Stimulated activated CD8-positive, alpha-beta memory T cell treated with anti-CD3 and anti-CD28 coated beads, Interleukin-4, amount 100 ng/mL, for 4 hours (primary cell): ENCODE measurements at regions not wholly inside any gene's neighbourhood (a gene's known extent, or its start where the extent isn't known, plus 50 kb on each side); places are given as distances from the start of the nearest gene placed in this dataset.
"Not testable (repeated sequence)": the region's sequence is repeated elsewhere in the genome, so short reads cannot be mapped to it uniquely, and the experiment has no call there.

ENCODE experiments used
- DNase-seq, 2 donors: peaks; one replicate each; pipeline ENCODE4 v3.0.0-alpha.2; 2020; ENCODE audit warnings: low read depth in 2 of 2, low spot score in 1 of 2

DNA sequence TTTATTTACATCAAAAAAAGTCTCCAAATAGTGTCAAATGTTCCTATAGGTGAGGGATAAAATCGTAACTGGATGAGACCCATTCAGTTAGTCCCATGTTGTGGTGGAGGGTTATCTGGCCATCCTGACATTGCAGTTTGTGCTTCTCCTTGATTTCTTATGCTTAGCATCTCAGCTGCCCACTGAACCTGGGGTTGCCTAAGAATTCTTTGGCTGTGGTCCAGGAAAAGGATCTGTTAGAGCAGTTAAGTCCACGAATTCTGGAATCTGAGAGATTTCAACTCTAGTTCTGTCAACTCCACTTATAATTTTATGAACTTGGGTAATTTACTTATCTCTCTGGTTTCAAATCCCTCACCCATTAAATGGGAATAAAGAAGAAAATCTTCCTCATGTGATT, 1673.4 kb downstream of the REEP3 start:
- no peak for DNase-seq

DNA sequence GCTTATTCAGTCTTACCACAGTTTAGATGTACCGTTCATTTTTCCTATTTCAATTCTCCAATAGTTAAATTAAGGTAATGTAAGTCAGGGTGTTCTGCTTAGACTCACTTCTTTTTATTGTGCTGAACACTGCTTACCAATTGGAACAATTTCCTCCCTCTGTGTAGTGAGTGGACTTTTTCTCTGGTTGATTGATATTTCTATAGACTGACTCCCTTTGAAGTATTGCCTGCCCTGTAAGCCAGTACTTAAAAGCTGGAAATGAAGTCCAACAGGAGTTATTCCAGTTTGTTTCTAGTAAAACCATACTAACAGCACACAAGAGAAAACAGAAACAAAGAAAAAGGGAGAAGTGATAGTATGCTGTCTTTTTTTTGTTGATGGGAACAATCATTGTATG, 1674.9 kb downstream of the REEP3 start:
- no peak for DNase-seq

DNA sequence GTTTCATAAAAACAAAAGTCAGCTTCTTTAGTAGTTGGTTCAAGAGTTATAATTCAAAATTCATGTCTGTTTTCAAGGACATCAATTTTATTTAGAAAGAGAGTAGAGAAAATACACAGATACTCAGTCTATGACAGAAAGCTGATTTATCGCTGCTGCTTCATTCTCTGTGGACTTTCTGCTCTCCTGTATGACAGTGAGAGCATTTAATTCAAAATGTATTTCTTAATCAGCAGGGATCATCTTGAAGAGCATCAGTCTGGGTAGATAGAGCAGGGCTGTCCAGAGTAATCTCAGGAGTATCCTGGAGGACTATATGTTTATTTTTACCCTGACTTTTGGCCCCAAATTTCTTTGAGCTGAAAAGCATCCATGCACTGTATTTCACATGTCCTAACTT, 1676.7 kb downstream of the REEP3 start:
- no peak for DNase-seq

DNA sequence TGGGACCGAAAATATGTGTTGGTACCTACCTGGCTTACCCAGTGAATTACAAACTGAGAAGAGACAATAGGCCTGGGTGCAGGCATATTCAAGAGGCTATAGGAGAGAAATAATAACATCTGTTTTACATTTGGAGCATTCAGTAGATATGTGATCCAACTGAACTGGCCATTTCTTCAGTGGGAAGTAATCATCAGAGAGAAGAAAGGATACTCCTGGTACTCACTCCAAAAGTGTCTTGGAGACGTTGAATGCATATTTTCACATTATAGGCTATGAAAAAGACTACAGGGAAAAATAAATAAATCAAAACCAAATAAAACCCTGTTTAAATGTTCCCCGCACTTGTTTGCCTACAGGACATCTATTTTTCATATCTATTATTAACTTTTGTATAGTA, 1680.3 kb downstream of the REEP3 start:
- no peak for DNase-seq

DNA sequence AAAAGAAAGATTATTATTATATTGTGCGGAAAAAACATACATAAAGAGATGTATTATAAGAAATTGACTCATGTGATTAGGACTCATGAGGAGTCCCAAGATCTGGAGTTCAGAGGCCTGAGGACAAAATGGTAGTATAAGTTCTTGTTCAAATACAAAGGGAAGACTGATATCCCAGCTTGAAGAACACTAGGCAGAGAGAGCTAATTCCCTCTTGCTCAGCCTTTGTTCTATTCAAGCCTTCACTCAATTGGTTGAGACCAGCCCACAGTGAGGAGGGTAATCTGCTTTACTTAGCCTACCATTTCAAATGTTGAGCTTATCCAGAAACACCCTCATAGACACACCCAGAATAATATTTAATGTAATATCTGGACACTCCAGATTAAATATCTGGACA, 1683.8 kb downstream of the REEP3 start:
- no peak for DNase-seq

DNA sequence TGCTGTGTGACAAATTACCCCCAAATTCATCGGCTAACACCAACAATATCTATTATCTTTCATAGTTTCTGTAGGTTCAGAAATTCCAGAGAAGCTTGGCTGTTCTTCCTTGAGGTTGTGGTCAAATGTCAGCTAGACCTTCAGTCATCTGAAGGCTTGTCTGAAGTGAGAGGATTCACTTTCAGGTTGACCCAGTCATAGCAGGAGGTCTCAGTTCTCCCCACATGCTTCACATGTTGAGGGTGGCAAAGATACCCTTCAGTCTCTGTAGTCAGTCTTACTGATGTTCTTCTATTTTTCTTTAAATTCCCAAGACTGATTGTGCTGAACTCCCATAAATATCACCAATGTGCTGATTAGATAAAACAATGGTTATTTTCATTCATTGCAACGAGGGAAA, 1692.0 kb downstream of the REEP3 start:
- no peak for DNase-seq

DNA sequence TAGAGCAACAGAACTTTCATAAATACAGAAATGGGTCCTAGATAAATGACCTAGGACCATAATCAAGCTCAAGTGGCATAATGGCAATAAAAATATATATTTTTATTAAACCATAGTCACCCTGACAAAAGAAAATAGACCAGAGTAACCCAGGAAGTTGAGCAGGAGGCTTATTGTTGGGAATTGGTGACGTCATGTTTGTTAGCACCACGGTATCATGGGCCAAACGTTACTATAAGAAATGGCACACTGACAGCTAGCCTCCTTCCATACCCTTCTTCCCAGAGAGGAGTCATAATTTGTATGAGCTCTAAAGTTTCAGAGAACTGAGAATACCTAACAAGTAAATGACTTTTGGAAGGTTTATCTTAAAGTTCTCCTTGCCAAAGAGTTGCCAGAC, 1698.2 kb downstream of the REEP3 start:
- no peak for DNase-seq

DNA sequence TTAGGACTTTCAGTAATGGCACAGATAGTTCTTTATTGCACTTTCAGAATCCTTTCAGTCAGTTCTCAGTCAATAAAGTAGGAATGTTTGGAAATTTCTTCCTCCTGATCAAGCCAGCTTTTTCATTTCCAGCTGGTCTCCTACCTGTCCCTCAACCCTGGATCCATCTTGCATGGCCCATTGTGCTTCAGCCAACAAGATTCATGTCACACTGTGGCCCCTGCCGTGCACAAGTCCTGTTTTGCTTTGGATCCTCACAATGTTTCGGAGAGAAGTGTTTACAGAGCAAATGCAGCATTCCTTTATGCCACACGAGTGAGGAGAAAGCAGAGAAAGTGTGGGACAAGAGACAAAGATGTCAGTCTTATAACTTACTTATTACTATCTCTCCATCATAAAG, 1694.7 kb upstream of the LRRTM3 start:
- no peak for DNase-seq

DNA sequence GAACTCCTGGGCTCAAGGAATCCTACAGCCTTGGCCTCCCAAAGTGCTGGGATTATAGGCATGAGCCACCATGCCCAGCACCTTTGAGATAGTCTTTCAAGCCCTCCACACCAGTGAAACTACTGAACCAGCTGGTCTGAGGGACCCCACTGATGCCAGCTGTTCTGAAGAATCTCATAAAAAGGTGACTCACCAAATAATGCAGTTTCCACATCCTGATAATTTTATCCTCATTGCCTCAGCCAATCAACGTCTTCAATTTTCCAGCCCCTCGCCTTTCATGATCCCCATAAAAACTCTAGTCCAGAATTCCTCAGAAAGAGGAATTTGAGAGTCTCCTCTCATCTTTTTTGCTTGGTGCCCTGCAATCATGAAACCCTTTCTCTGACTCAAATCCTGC, 1691.6 kb upstream of the LRRTM3 start:
- DNase-seq: no peak

GRCh38 chr10:65235266-65235665, 1690.6 kb upstream of the LRRTM3 start:
- DNase-seq: no peak

DNA sequence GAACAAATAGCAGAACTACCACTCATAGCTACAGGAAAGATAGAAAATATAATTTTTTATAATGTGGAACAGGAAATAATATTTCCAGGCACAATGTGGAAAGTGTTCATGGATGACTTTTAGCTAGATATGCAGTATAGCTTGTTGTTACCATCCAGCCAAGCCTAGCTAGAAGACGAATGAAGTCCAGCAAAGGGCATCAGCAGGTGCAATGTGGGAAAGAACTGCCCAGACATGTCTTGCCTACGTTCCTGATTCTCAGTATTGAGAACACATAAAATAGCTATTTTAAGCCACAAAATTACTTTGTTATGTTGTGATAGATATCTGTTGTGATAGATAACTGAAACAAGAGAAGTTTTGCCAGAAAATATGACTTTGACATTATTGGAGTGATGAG, 1690.0 kb upstream of the LRRTM3 start:
- no peak for DNase-seq

DNA sequence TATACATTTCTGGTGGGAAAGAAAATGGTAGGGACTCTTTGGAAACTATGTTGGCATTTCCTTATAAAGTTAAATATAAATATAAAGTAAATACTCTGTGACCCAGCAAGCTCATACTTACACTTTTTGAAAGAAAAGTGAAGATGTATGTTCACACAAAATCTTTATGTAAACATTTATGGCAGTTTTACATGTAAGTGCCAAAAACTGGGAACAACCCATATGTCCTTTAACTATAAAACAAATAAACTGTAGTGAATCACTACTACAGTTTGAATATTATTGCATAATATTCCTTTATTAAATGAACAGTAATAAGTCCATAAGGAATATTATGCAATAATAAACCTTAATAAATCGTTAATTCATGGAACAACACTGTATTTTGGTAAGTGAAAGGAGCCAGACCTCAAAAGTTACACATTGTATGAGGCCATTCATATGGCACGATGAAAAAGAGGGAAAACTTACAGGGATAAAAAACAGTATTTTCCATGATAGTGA, 1660.3 kb upstream of the LRRTM3 start:
- DNase-seq: no peak

DNA sequence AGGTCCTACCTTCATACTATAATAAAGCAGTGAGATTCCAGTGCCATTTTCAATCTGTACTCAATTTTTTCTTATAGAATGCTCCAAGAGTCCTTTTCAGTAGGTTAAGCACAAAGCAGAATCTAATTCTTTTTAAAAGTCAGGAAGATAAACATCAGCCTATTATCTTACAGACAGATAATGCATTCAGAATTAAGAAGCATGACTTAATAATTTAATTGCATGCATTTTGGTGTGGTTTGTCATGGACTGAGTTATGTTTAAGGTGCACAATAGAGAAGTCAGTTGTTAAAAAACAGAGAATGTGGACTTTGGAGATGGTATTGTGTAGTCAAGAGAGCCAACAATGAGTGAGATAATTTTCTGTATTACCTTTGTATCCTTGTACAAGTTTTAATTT, 1656.3 kb upstream of the LRRTM3 start:
- DNase-seq: not testable (repeated sequence)

DNA sequence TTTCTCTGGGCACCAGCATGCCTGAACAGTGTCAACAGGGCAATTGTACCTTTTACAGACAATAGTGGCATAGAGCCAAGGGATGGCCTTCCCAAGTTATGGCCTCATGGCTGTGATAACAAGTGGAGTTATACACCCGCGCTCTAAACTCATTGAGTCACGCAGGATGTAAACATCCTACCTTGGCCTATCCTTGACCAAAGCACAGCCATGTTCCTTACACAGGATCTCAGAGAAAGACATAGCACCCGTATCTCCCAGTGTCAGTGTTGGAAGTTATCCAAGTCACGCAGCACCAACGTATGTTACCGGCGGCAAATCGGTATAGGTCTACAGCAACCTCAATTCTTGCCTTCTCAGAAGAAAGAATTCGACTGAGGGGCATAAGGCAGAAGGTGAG, 1654.9 kb upstream of the LRRTM3 start:
- DNase-seq: no peak

GRCh38 chr10:65273115-65273514, 1652.7 kb upstream of the LRRTM3 start:
- no peak for DNase-seq

GRCh38 chr10:65275296-65275695, 1650.5 kb upstream of the LRRTM3 start:
- no peak for DNase-seq

DNA sequence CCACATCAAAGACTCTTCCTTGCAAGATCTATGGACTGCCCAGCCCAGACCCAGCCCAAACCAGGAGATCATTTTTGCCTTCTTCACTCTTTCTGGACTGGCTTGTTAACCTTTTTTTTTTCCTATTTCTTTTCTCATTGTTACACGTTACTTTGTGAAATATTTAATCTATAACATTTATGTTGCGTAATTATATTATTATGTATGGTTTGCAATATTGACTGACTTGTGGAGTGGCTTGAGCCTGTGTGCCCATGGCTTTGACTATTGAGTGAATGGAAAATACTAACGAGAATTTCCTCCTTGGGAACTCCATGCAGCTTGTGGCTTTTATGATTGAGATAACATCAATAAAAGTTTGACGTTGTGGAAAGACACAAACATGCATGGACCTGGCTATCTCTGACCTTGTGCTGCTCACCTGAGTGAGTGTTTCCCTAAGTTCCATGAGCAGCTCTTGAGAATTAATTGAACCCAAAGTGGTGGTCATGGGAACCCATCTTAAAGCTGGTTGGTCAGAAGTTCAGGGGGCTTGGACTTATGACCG, 1641.3 kb upstream of the LRRTM3 start:
- no peak for DNase-seq

DNA sequence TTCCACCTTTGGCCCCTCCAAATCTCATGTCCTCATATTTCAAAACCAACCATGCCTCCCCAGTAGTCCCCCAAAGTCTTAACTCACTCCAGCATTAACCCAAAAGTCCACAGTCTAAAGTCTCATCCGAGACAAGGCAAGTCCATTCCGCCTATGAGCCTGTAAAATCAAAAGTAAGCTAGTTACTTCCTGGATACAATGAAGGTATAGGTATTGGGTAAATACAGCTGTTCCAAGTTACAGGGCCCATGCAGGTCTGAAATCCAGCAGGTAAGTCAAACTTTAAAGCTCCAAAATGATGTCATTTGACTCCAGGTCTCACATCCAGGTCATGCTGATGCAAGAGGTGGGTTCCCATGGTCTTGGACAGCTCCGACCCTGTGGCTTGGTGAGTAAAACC, 1640.1 kb upstream of the LRRTM3 start:
- not testable (repeated sequence) for DNase-seq

DNA sequence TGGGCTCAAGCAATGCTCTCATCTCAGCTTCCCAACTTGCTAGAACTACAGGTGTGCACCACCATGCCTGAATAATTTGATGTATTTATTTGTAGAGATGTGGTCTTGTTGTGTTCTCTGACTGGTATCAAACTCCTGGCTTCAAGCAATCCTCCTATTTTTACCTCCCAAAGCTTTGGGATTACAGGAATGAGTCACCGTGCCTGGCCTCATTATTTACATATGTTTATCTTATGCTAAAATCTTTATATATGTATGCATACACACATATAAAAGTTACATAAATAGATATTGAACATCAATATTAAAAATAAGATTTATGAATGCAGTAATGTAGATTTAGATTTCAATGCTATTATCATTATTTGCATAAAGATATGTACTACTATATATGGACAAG, 1634.5 kb upstream of the LRRTM3 start:
- DNase-seq: no peak

DNA sequence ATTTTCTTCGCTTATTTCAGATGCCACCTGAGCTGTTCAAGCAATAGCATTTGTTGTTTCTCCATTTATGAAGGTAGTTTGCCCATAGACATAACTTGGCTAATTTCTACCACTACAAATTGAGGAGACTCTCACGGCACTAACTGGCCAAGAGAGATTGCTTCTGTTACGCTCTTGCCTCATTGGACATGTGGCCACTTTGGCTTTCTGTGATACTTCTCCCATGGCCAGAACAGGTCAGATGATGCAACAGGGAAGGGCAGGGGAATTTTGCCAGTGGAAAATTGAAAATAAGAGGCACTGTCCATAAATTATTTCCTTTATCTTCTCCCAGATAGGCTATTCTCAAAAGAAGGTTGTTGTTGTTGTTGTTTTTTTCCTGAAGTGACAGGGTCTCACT, 1633.3 kb upstream of the LRRTM3 start:
- DNase-seq: no peak

- no peak for DNase-seq
These were observed 1631.5 kb upstream of the LRRTM3 start for GRCh38 chr10:65294329-65294728.

GRCh38 chr10:65301181-65301580, 1624.7 kb upstream of the LRRTM3 start:
- no peak for DNase-seq

GRCh38 chr10:65306201-65306600, 1619.6 kb upstream of the LRRTM3 start:
- no peak for DNase-seq

- no peak for DNase-seq
These were observed 1613.0 kb upstream of the LRRTM3 start for GRCh38 chr10:65312876-65313275.
